Kasumi-1 (cell line): ENCODE measurements at regions not wholly inside any gene's neighbourhood (a gene's known extent, or its start where the extent isn't known, plus 50 kb on each side); places are given as distances from the start of the nearest gene placed in this dataset.

ENCODE experiments used
- DNase-seq, 2 experiments: peaks; one replicate each; lab custom pipeline; 2025; lab: John Stamatoyannopoulos, UW

GRCh38 chr20:6831461-6831860, 64.0 kb downstream of the BMP2 start:
- no peak for DNase-seq

- DNase-seq: no peak
Measured at GRCh38 chr20:6832811-6833210, 65.3 kb downstream of the BMP2 start.

GRCh38 chr20:6835609-6836008, 68.1 kb downstream of the BMP2 start:
- no peak for DNase-seq

- DNase-seq: no peak
Measured at GRCh38 chr20:6836821-6837374, 69.4 kb downstream of the BMP2 start.

- DNase-seq: no peak
Measured at GRCh38 chr20:6837730-6838129, 70.2 kb downstream of the BMP2 start.

- no peak for DNase-seq
Measured at GRCh38 chr20:6838181-6838826, 70.8 kb downstream of the BMP2 start.

GRCh38 chr20:6841128-6841527, 73.6 kb downstream of the BMP2 start:
- DNase-seq: no peak

GRCh38 chr20:6845141-6845540, 77.7 kb downstream of the BMP2 start:
- DNase-seq: no peak

- no peak for DNase-seq
Measured at GRCh38 chr20:6848041-6848440, 80.6 kb downstream of the BMP2 start.

- no peak for DNase-seq
Measured at GRCh38 chr20:6848992-6849391, 81.5 kb downstream of the BMP2 start.

- DNase-seq: no peak
Measured at GRCh38 chr20:6851136-6851535, 83.7 kb downstream of the BMP2 start.

GRCh38 chr20:6852478-6852877, 85.0 kb downstream of the BMP2 start:
- DNase-seq: no peak

- DNase-seq: no peak
Measured at GRCh38 chr20:6855104-6855503, 87.6 kb downstream of the BMP2 start.

GRCh38 chr20:6855796-6856195, 88.3 kb downstream of the BMP2 start:
- no peak for DNase-seq

- DNase-seq: no peak
Measured at GRCh38 chr20:6857927-6858326, 90.4 kb downstream of the BMP2 start.

GRCh38 chr20:6863355-6863754, 95.9 kb downstream of the BMP2 start:
- no peak for DNase-seq

- no peak for DNase-seq
Measured at GRCh38 chr20:6863798-6864201, 96.3 kb downstream of the BMP2 start.

GRCh38 chr20:6864740-6865139, 97.3 kb downstream of the BMP2 start:
- DNase-seq: no peak

GRCh38 chr20:6866741-6867140, 99.3 kb downstream of the BMP2 start:
- DNase-seq: no peak

- DNase-seq: no peak
Measured at GRCh38 chr20:6868861-6869260, 101.4 kb downstream of the BMP2 start.

GRCh38 chr20:6870559-6870958, 103.1 kb downstream of the BMP2 start:
- no peak for DNase-seq

- no peak for DNase-seq
Measured at GRCh38 chr20:6877633-6878032, 110.1 kb downstream of the BMP2 start.

GRCh38 chr20:6882561-6883291, 115.2 kb downstream of the BMP2 start:
- DNase-seq: no peak

GRCh38 chr20:6884114-6884513, 116.6 kb downstream of the BMP2 start:
- DNase-seq: no peak
